Stimulated activated memory B cell treated with anti-CD40 and anti-IgM and Interleukin-4, amounts not matched to agents 10 μg/mL and 1 μg/mL and 100 μg/mL, for 72 hours (primary cell): ENCODE measurements at regions not wholly inside any gene's neighbourhood (a gene's known extent, or its start where the extent isn't known, plus 50 kb on each side); places are given as distances from the start of the nearest gene placed in this dataset.

Experiments used
- ATAC-seq: fragments of 150-1000 bp; cut with Tn5 transposase; 2 replicates; pipeline ENCODE4 v1.10.0; 2021
- H3K27ac Mint-ChIP-seq: one replicate; pipeline ENCODE4 v1.8.0; 2022; ENCODE audit warnings: mild to moderate bottlenecking, mixed read lengths
- H3K27me3 Mint-ChIP-seq: one replicate; pipeline ENCODE4 v1.8.0; 2022; ENCODE audit warnings: mixed read lengths
- H3K36me3 Mint-ChIP-seq: one replicate; pipeline ENCODE4 v1.8.0; 2022; ENCODE audit warnings: mixed read lengths
- H3K4me1 Mint-ChIP-seq: one replicate; pipeline ENCODE4 v1.8.0; 2022; ENCODE audit warnings: mixed read lengths
- H3K4me3 Mint-ChIP-seq: one replicate; pipeline ENCODE4 v1.8.0; 2022; ENCODE audit warnings: mild to moderate bottlenecking, moderate library complexity, mixed read lengths
- H3K9me3 Mint-ChIP-seq: one replicate; pipeline ENCODE4 v1.8.0; 2022; ENCODE audit warnings: mixed read lengths

DNA sequence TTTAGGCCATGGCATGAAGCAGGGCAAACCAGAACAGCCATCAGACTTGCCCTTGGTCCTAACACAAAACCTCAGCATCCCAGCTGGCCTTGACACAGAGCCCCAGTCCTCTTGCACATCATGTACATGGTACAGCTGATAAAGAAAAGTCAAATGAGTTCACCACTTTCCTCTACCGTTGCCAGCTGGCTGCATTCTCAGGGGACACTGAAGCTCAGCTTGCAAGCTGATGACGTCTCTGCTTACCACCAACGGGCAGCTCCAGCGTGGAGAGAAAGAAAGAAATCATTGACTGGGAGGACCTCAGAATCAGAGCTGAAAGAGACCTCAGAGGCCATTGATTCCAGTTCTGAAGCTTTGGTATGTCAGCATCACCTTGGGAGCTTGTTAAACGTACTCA, 80.7 kb upstream of the CES5A start:
- Mint-ChIP-seq H3K9me3 (peaks cover 9% of the 10 kb centered on the region), H3K27ac (no peak overlapping the region), H3K4me3 (no peak overlapping the region), H3K36me3 (peaks cover 6% of the 10 kb centered on the region), H3K4me1 (no peaks in the 10 kb centered on the region), H3K27me3 (peaks cover 22% of the 10 kb centered on the region)
- ATAC-seq: peak; percentile 25

DNA sequence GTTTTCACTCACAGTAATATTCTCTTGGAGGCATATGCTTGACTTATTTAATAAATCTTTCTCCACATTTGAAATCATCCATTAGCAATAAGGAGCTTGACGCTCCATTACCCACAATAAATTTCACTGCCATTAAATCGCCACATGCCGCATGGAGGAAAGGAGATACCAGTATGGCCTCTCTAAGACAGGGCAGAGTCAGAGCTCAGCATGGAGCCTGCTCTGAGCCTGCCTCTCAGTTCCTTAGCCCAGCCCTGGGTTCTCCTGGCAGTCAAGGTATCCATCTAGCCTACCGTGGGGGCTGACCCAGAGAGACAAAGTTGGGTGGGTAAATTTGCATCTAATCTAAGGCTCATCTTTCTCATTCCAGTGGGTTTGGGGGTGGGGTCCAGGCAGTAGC, 80.3 kb upstream of the CES5A start:
- Mint-ChIP-seq H3K36me3 (peaks cover 6% of the 10 kb centered on the region), H3K27ac (no peak overlapping the region), H3K4me3 (no peak overlapping the region), H3K27me3 (peaks cover 26% of the 10 kb centered on the region), H3K9me3 (peaks cover 10% of the 10 kb centered on the region), H3K4me1 (no peaks in the 10 kb centered on the region)
- no peak for ATAC-seq

DNA sequence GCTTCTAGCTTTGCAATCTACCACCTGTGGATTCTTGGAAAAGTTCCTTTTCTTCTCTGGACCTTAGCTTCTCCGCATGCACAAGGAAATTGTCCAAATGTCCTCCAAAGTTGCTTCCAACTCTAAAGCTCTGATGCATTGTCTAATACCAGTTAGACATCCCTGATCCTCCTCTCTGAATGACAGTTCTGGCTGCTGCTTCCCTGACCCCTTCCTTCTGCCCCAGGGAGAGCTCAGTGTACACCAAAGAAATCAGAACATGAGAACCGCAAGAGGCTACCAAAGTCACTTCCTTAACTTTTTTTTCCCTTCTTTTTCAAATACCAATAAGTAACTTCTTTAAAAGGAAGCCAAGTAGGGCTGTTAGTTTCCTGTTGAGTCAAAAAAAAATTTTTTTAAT, 79.7 kb upstream of the CES5A start:
- no peak for ATAC-seq
- peaks cover 10% of the 10 kb centered on the region for H3K9me3 Mint-ChIP-seq
- H3K27me3 Mint-ChIP-seq: peaks cover 30% of the 10 kb centered on the region
- peaks cover 6% of the 10 kb centered on the region for H3K36me3 Mint-ChIP-seq
- H3K4me1 Mint-ChIP-seq: no peaks in the 10 kb centered on the region
- no peak overlapping the region for H3K27ac Mint-ChIP-seq
- no peak overlapping the region for H3K4me3 Mint-ChIP-seq

DNA sequence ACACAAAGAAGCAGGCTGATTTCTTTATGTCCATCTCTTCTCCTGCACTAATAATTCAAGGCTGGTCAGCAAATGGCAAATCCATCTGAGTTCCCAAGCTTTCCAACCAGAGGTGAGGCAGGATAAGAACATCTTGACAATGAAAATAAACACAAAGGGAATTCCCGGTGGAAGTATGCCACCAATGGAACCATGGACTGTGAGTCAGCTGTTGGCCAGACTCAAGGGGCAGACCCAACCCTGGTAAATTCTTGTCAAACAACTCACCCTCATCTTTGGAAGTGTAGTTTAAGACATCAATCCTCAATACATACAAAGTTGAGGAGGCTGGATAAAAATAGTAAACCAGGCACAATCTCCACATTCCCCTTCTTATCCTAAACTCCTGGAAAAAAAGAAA, 74.3 kb upstream of the CES5A start:
- Mint-ChIP-seq H3K9me3 (peaks cover 3% of the 10 kb centered on the region), H3K4me3 (no peak overlapping the region), H3K27me3 (peaks cover 46% of the 10 kb centered on the region), H3K4me1 (no peaks in the 10 kb centered on the region), H3K27ac (no peak overlapping the region), H3K36me3 (no peaks in the 10 kb centered on the region)
- no peak for ATAC-seq

- H3K4me3 Mint-ChIP-seq: no peak overlapping the region
- no peak for ATAC-seq
- H3K9me3 Mint-ChIP-seq: peaks cover 3% of the 10 kb centered on the region
- H3K4me1 Mint-ChIP-seq: peaks cover 3% of the 10 kb centered on the region
- H3K27ac Mint-ChIP-seq: no peak overlapping the region
- no peaks in the 10 kb centered on the region for H3K36me3 Mint-ChIP-seq
- H3K27me3 Mint-ChIP-seq: peaks cover 42% of the 10 kb centered on the region
Observed at GRCh38 chr16:55948230-55948629, 73.1 kb upstream of the CES5A start.

GRCh38 chr16:55947366-55947765, 72.2 kb upstream of the CES5A start:
- ATAC-seq: no peak
- peaks cover 6% of the 10 kb centered on the region for H3K4me1 Mint-ChIP-seq
- no peaks in the 10 kb centered on the region for H3K36me3 Mint-ChIP-seq
- no peak overlapping the region for H3K27ac Mint-ChIP-seq
- H3K27me3 Mint-ChIP-seq: peaks cover 42% of the 10 kb centered on the region
- H3K4me3 Mint-ChIP-seq: no peak overlapping the region
- peaks cover 3% of the 10 kb centered on the region for H3K9me3 Mint-ChIP-seq

GRCh38 chr16:55944377-55944802, 69.2 kb upstream of the CES5A start:
- H3K9me3 Mint-ChIP-seq: peaks cover 3% of the 10 kb centered on the region
- no peak overlapping the region for H3K27ac Mint-ChIP-seq
- H3K4me3 Mint-ChIP-seq: no peak overlapping the region
- peaks cover 6% of the 10 kb centered on the region for H3K4me1 Mint-ChIP-seq
- H3K27me3 Mint-ChIP-seq: peaks cover 43% of the 10 kb centered on the region
- H3K36me3 Mint-ChIP-seq: peaks cover 4% of the 10 kb centered on the region
- ATAC-seq: peak; percentile 43

DNA sequence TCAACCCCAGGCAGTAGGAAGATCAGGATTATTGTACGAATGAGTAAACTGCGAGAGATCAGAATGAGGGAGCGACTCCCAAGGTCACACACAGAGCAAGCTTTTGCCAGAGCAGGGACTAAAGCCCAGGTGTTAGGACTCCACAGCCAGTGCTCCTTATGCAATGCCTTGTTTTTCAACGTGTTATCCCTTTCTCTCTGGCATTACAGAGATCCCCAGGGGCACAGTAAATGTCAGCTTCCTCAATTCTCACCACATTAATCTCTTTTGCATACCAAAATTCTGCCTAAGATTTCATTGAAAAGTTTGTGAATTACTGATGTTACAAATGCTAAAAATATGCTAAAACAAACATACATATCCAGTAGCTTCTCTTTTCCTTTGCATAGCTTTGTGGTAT, 68.1 kb upstream of the CES5A start:
- Mint-ChIP-seq H3K9me3 (peaks cover 3% of the 10 kb centered on the region), H3K27me3 (peaks cover 44% of the 10 kb centered on the region), H3K27ac (no peak overlapping the region), H3K4me3 (no peak overlapping the region), H3K36me3 (peaks cover 4% of the 10 kb centered on the region), H3K4me1 (peaks cover 6% of the 10 kb centered on the region)
- ATAC-seq: no peak

DNA sequence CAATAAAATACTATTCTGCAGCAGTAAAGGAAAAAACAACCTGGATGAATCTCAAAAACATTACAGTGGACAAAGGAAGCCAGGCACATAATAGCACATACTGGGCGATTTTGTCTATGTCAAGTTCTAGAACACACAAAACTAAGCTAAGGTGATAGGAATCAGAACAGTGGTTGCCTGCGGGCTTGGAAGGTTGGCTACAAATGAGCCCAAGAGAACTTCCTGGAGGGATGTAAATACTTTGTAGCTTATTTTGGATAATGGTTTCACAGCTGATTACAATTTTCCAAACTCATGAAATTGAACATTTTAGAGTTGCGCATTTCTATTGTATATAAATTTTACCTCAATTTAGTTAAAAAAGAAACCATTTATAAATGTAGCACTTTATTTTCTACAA, 67.6 kb upstream of the CES5A start:
- Mint-ChIP-seq H3K4me3 (no peak overlapping the region), H3K27me3 (peaks cover 44% of the 10 kb centered on the region), H3K27ac (no peak overlapping the region), H3K4me1 (peaks cover 6% of the 10 kb centered on the region), H3K36me3 (peaks cover 4% of the 10 kb centered on the region), H3K9me3 (peaks cover 3% of the 10 kb centered on the region)
- no peak for ATAC-seq

- Mint-ChIP-seq H3K4me3 (no peak overlapping the region), H3K27ac (no peak overlapping the region), H3K9me3 (peaks cover 3% of the 10 kb centered on the region), H3K27me3 (peaks cover 44% of the 10 kb centered on the region), H3K36me3 (peaks cover 4% of the 10 kb centered on the region), H3K4me1 (peaks cover 6% of the 10 kb centered on the region)
- ATAC-seq: no peak
Observed at GRCh38 chr16:55941552-55941951, 66.4 kb upstream of the CES5A start.

DNA sequence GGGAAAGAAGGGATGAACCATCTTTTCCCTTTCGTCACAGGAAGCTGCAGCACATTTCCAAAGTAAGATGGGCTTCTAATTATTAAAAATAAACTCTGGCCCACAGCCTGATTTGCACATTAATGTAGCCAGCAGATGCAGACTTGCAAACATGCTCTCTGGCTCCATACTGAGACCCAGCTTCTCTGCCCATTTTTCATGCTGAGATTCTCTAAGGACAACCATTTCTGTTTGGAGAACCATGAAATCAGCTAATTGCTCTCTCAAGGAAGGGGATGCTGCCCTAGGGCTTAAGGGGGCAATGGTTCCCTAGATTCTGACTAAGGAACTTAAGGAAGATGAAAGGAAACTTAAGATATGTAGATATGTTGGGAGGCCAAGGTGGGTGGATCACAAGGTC, 63.0 kb upstream of the CES5A start:
- H3K27ac Mint-ChIP-seq: no peak overlapping the region

DNA sequence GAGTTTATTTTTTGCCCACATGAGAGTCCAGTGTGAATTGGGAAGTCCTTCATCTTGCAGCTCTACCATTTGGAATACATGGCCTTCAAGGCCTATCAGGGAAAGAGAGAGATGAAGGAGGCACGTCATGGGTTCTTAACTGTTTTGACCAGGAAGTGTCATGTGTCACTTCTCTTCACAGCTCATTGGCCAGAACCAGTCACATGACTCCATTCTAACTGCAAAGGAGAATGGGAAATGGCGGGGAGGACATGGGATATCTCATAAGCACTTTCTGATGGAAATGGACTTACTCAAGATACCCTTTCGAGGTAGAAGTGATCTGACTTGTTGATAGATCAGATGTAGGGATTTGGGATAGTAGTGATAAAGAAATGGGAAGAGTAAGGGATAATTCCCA, 57.9 kb upstream of the CES5A start:
- Mint-ChIP-seq H3K4me1 (no peaks in the 10 kb centered on the region), H3K4me3 (no peak overlapping the region), H3K9me3 (peaks cover 7% of the 10 kb centered on the region), H3K36me3 (no peaks in the 10 kb centered on the region), H3K27me3 (peaks cover 28% of the 10 kb centered on the region), H3K27ac (no peak overlapping the region)
- no peak for ATAC-seq

More for the DNA sequence above, 63.0 kb upstream of the CES5A start:
- Mint-ChIP-seq H3K36me3 (peaks cover 4% of the 10 kb centered on the region), H3K27me3 (peaks cover 52% of the 10 kb centered on the region), H3K4me3 (no peak overlapping the region), H3K9me3 (peaks cover 6% of the 10 kb centered on the region), H3K4me1 (peaks cover 2% of the 10 kb centered on the region)
- ATAC-seq: no peak

- peaks cover 4% of the 10 kb centered on the region for H3K9me3 Mint-ChIP-seq
- H3K4me3 Mint-ChIP-seq: no peak overlapping the region
- H3K27me3 Mint-ChIP-seq: no peaks in the 10 kb centered on the region
- H3K4me1 Mint-ChIP-seq: no peaks in the 10 kb centered on the region
- H3K27ac Mint-ChIP-seq: no peak overlapping the region
- ATAC-seq: no peak
- no peaks in the 10 kb centered on the region for H3K36me3 Mint-ChIP-seq
Observed at GRCh38 chr16:55930036-55930435, 54.9 kb upstream of the CES5A start.

GRCh38 chr16:55929181-55929580, 54.0 kb upstream of the CES5A start:
- Mint-ChIP-seq H3K4me1 (no peaks in the 10 kb centered on the region), H3K27me3 (no peaks in the 10 kb centered on the region), H3K36me3 (no peaks in the 10 kb centered on the region), H3K9me3 (peaks cover 4% of the 10 kb centered on the region), H3K4me3 (no peak overlapping the region), H3K27ac (no peak overlapping the region)
- no peak for ATAC-seq

DNA sequence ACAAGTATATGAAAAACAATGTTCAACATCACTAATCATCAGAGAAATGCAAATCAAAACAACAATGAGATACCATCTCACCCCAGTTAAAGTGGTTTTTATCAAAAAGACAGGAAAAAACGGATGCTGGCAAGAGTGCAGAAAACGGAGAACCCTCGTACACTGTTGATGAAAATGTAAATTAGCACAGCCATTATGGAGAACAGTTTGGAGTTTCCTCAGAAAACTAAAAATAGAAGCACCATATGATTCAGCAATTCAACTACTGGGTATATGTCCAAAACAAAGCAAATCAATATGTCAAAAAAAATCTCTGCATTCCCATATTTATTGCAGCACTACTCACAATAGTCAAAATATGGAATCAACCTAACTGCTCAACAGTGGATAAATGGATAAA, 50.1 kb upstream of the CES5A start:
- Mint-ChIP-seq H3K27me3 (peaks cover 38% of the 10 kb centered on the region), H3K9me3 (no peaks in the 10 kb centered on the region), H3K27ac (no peak overlapping the region), H3K36me3 (no peaks in the 10 kb centered on the region), H3K4me1 (no peaks in the 10 kb centered on the region), H3K4me3 (no peak overlapping the region)
- no peak for ATAC-seq
